GM19025 (cell line): ENCODE measurements at regions not wholly inside any gene's neighbourhood (a gene's known extent, or its start where the extent isn't known, plus 50 kb on each side); places are given as distances from the start of the nearest gene placed in this dataset.

Experiments used
- ATAC-seq: cut with Tn5 transposase; IDR thresholded peaks from one replicate; pipeline ENCODE4 v1.9.1; 2021; ENCODE audit warnings: mild to moderate bottlenecking, low read depth, moderate library complexity; ENCODE audit not compliant: unreplicated experiment

DNA sequence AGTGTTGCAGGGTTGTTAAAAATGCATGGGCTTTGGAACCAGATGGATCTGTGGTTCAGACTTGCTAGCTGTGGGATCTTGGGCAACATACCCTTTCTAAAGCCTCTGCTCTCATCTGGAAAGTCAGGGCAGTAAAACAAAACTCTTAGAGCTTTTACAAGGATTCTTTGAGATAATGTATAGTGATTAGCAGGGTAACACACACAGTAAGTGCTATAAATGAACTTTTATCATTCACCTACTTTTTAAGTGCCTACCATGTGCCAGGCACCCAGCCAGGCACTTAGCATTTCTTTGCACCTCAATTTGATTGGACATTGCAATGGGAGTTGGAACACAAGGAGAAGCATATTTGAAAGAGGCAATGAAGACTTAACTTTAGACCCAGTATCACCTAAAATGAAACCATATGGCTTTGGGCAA lies 208.6 kb upstream of the PAPPA start:
- ATAC-seq, result no peak

DNA sequence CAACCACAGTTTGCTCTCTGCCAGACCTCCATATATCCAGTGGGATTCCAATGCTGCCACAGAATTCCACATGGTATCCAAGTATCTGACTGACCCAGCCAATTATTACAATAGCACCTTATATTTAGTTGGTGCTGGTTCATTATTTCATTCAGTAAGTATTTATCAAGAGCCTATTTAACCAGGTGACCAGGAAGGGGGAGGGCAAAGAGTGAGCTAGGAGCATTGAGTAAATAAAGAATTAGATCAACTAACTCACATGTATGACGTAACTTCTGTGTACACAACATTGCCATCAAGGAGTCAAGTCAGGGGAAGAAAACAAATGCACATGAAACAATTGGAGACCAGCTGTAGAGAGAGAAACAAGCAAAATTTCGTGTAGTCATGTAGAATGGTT lies 207.1 kb upstream of the PAPPA start:
- ATAC-seq, result no peak

DNA sequence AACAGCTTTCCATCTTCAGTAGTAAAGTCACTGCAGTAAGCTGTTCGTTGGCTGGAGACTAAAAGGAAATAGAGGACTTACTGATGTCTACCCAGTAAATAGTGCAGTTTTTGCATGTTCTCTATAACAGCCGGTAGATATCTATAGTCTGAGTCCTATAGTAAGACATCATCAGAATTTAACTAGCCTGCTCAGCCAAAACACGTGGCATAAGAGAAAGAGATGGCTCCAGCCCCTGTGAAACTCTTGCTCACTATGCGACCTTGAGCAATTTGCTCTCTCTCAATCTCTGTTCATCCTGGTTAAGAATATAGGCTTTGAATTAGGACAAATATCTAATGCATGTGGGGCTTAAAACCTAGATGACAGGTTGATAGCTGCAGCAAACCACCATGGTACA lies 201.6 kb upstream of the PAPPA start:
- ATAC-seq, result no peak

DNA sequence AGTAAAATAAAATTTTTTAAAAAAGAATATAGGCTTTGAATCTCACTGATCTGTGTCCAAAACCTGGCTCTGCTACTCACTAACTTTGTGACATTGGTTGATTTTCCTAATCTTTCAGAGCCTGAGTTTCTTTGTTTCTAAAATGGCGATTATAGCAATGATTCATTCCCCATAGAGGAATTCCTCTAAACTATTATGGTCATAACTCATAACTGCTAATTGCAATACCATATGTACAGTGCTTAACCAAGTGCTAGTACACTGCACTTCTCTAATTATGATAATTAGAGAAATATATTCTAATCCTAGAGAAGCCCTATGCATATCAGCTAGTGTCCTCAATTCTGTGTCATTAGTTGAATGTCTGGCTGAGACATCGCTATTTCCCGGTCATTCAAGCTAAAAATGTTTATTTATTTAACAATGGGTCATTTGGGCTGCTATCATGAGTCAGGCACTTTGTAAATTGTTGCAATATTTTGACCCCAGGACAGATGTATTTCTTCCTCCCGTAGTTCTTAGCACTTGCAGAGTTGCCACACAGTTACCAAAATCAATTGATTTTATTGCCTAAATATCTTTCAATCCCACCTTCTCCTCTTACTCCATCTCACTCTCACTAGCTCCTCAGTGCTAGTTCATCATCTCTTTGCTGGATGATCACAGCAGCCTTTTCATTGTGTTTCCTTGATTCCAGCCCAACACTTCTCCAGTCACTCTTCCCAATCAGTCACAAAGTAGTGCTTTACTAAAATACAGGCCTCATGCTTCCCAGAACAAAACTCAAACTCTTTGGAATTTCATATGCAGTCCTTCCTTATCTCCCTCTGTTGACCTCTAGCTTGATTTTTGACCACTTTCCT lies 200.9 kb upstream of the PAPPA start:
- ATAC-seq, result no peak

DNA sequence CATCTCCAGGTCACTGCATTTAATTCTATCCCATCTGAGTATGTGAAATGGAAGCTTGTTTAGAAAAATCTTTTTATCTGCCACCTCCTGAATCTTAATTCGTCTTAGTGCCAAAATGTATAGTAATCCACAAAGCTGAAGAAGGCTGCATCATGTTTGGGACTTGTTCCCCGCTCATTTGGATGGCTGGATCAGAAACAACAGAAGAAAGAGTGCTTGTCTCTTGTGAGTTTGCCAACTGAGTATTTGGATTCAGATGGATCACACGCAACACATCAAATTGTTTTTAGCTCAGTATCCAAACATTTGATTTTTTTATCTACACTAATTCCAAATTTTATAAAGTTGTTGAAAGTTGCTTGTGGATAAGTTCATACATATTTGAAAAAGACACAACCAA lies 197.2 kb upstream of the PAPPA start:
- no peak for ATAC-seq

DNA sequence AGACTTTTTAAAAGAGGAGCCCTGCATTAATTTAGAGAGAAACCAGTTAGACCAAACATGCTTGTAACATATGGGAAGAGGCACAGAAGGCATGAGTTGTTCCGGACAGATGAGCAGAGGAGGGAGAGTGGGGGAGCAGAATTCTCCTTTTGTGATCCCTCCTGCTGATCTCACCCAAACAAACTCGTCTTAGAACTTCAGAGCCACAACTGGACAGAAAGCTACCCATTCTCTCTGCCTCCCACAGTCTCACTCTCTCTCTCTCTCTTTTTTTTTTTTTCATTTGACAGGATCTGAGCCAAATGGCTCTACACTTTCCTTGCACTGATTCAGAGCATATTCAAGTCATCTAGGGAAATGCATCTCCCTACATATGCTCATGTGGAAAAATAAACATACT lies 196.0 kb upstream of the PAPPA start:
- no peak for ATAC-seq

DNA sequence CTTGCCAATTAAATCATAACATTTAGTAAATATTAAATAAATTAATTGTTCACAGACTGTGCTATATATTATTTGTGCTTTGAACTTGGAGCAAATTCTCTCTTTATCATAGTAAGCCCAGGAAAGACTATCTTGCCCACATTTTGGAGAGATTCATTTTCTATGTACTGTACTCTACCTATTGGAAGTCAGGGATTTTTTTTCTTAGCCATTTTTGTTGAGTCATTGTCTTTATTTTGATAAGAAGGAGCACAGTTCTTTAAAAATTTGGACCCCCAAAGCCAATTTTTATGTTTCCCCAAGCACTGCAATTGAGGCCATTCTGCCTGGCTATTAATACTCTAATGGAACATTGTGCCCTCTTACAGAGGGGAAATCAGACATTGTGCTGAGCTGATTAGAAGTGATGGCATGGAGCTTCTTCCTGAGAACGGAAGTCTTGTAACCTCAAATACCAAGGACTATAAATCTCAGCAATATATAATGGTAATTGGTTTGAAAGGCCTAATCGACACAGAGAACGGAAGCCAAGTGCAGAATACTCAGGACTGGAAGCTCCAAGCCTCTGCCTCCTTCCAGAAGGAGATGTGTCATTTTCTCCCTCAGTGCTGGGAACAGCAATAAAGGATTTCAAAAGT lies 188.8 kb upstream of the PAPPA start:
- ATAC-seq, result no peak

DNA sequence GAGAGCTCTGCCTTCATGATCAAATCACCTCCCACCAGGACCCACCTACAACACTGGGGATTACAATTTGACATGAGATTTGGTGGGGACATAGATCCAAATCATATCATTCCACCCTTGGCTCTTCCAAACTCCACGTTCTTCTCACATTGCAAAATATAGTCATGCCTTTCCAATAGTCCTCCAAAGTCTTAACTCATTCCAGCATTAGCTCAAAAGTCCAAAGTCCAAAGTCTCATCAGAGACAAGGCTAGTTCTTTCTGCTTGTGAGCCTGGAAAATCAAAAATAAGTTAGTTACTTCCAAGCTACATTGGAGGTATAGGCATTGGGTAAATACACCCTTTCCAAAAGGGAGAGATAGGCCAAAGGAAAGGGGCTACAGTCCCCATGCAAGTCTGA lies 186.9 kb upstream of the PAPPA start:
- ATAC-seq, result no peak

DNA sequence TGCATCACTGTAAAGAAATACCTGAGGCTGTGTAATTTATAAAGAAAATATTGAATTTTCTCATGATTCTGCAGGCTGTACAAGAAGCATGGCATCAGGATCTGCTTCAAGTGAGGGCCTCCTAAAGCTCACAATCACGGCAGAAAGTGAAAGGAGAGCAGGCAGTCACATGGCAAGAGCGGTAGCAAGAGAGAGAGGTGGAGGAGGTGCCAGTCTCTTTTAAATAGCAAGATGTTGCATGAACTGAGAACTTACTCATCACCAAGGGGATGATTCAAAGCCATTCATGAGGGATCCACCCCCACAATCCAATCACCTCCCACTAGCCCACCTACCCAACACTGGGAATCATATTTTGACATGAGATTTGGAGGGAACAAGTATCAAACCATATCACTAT lies 184.5 kb upstream of the PAPPA start:
- no peak for ATAC-seq

DNA sequence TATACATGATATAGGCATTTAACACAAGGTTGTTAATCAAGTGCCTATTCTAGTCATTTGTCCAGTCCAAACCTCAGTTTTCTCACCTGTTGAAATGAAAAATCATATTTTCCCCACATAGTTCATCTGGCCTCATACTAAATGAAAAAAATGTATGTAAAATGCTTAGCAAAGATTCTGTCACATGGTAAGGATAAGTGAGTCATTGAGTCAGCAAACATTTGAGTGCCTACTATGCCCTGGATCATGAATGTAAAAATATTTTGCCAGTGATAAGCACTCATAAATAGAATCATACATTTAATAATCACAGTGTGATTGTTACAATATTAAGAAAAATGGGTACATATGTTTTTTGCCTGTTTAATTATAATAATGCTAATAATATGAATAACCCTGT lies 181.2 kb upstream of the PAPPA start:
- no peak for ATAC-seq

DNA sequence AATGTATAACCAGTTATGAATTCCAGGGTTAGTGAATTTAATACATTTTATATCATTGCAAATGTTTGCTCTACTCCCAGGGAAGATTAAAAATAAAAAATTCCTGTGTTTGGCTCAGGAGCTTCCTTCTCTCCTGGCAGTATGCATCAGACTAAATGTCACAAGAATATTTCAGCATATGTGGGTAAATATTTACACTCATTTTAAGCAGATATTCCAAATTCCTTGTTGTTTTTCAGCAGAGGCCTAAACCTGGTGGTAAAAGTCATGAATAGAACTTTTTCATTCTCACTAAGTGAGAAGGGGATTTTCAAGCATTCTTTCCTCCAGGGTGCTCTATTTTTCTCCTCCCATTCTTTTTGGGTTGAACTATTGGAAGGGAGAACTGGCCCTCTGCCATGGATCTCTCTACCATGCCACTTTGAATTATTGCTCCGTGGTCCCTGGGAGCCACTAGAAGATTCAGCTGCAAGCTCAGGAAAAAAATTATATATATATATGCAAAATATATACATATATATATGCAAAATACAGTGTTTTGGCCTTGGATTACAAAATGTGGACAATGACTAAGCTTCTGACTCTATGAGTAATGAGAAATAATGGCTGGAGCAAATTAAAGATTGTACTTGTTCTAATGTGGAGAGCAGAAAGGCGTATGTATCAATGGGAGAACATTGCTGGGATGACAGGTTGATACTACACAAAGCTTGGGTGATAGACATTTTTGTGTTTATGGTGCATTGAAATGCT lies 180.6 kb upstream of the PAPPA start:
- no peak for ATAC-seq

DNA sequence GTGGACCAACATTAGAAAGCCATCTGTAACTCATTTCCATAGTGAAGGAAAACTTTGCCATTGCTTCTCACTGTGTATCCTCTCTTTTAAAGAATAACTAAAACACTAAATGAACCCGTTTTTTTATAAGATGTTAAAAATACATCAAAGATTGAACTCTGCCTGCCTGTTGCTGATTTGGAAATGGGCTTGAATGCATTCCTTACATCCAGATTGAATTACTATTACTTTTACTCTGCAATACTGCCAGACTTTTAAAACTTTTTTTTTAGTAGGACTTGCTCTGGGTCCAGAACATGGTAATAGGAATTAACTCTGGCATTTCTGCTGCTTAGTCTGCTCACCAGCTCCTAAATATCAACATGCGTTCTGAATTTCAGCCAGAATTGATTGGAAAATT lies 176.8 kb upstream of the PAPPA start:
- no peak for ATAC-seq

DNA sequence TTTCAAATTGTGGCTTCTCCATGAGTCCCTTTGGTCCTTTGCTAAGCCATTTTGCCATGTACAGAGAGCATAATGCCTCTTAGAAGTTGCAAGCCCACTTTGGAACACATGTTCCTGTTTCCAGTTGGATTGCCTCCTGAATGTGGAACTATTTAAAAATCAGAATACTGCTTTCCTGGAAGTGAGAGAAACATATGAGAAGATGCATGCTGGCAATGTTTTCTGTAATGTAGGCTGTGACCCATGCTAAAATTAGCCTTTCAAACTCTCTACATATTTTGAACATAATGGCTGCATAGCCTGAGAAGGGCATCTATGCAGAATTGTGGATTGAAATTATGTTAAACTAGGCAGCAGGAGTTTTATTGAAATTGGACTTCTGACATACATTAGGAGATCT lies 175.5 kb upstream of the PAPPA start:
- no peak for ATAC-seq

DNA sequence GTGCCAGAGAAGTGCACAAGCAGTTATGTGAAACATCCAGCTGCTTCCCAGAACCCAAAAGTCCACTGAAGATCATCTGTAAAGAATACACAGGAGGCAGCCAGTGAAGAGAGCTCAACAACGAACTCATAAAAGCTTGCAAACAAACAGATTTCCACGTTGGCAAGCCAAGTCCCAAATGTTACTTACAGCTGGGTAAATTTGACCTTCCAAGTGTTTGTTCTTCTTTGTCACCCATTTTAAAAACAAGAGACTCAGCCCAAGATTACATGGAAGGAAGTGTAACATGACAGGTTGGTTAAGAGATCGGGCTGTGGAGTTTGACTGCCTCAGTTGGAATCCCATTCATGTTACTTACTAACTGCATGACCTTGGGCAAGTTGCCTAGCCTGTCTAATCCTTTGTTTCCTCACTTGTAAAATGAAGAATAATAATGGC lies 174.9 kb upstream of the PAPPA start:
- no peak for ATAC-seq

DNA sequence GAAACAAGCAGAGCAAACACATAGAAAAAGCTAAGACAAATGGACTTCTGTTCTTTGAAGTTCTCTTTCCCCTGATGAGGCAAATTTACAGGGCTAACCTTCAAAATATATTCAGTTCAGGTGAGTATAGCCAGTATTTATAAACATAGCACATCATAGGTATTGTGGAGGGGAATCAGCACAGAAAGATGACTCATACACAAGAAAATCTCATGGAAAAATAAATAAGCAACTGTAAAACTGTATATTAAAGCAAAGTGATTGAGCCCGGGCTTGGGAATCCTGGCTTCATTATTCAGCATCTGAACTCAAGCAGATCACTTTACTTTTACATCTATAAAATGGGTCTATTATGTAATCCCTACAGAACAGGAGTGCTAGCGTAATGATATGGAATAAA lies 173.5 kb upstream of the PAPPA start:
- no peak for ATAC-seq

DNA sequence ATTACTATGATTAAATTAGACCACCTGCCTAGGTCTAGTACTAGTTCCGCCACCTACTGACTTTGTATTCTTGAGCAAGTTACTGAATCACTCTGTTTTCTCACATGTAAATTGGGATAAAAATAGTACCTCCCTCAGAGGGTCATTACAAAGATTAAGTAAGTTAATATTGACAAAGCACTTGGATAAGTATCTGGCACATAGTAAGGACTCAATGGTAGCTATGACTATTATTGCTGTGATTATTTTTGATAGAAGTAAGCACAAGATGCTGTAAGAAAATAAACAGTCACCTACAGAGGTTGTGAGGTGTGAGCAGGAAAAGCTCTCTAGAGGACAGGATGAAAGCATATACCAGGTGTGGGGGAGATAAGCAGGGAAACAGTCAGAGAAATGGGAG lies 173.1 kb upstream of the PAPPA start:
- ATAC-seq, result no peak

DNA sequence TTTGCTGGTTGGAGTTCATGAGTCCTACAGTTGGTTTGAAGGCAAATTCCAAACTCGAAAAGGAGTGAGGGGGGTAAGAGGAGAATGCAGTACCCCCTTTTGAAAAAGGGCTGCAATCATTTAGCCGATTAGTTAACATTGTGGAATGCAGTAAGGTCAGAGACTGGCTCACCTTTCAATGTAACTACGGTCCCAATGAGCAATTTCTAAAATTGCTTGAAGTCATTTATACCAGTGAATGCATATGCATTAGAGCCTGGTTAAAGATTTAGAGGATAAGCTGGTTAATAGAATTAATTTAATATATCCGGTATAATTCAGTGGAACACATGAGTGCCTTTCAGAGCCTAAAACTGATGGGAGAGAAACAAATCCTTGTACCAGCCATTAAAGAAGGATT lies 172.6 kb upstream of the PAPPA start:
- ATAC-seq, result no peak

DNA sequence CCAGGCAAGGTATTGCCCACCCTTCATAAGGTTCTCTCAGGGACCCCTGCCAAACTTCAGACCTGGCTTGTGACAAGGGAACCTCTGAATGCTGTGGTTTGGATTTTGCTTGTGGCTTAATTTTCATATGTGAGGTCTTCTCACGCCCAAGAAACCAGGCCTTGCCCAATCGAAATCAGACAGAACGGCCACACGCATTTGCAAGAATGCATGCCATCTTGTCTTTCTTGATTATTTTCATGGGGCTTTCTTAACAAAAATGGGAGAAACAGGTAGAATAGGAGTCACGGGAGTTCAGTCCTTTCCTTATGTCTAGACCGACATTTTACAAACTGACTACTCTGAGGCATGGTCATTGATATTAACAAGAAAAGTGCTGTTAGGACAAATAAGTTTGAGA lies 170.2 kb upstream of the PAPPA start:
- ATAC-seq, result no peak

DNA sequence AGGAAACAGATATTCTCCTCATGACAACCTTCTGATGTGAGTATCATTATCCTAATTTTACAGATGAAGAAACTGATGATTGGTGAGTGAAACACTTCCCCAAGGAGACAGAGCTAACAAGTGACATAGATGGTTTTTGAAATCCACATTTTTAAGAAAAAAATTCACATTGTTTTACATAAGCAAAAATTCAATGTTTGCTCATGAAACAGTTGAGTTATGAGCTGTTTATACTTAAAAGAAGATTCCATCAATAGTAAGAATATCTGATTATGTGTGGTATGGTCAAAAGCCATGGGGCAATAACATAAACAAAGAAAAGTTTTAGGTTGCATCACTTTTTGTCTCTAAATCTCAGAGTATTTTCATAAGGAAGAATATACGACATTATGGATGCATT lies 167.9 kb upstream of the PAPPA start:
- no peak for ATAC-seq

DNA sequence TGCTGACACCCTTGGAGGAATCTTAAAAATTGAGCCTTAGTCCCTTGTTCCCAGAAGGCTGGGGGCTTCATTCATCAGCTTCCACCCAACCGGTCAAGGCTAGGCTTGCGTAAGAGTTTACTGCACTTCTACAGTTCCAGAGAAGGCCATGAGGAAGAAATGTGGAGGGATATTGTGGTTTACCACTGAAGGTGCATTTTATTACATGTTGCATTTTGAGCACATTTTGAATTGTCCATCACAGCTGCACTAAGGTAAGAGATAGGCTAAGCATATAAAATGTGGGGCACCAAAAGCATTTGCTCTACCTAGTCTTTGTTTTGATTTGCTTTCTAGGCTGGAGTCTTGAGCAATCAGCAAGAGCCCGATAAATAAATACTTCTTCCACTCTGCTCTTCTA lies 167.1 kb upstream of the PAPPA start:
- ATAC-seq, result no peak

DNA sequence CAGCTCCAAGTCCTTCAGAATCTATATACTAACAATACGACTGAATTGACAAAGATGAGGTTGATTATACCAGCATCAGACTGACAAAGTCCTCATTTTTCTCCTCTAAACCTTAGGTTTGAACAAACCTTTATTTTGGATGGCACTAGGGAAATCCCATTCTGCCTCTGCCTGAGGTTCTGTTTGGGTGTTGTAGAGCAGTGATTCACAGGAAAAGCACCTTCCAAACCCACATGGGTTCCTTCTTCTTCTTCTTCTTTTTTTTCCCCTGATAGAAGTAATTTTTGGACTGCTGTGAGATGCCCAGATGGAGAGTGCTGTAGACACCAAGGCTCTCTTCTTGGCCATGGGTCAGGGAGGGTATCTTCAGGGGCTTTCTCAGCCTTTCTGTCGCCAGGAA lies 164.9 kb upstream of the PAPPA start:
- ATAC-seq, result no peak

DNA sequence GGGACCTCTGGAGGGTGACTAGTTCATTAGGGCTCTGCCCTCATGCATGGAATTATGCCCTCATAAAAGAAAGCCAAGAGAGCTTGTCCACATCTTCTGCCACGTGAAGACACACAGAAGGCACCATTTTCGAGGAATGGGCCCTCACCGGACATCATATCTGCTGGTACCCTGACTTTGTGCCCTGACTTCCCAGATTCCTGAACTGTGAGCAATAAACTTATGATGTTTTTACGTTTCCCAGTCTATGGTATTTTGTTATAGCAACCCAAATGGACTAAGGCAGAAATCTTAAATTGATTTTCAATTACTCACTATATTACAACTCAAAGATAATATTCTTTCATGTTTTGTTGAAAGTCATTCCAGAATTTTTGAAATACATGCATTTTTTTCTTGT lies 163.8 kb upstream of the PAPPA start:
- ATAC-seq, result no peak
